DOHH2 (cell line): ENCODE measurements at regions not wholly inside any gene's neighbourhood (a gene's known extent, or its start where the extent isn't known, plus 50 kb on each side); places are given as distances from the start of the nearest gene placed in this dataset.

Experiments
- H3F3A ChIP-seq: fragments of 200-600 bp; sonication (generic), shearing (Covaris generic); 2 replicates; pipeline ENCODE4 v1.6.0; 2016; ENCODE audit warnings: antibody characterized with exemption, mild to moderate bottlenecking; ENCODE audit not compliant: control insufficient read depth, insufficient read depth
- H3K27ac ChIP-seq: fragments of 200-600 bp; sonication (generic); 2 replicates; pipeline ENCODE4 v1.5.1; 2014; ENCODE audit warnings: low read depth, mild to moderate bottlenecking, low read length, moderate library complexity
- H3K27me3 ChIP-seq: fragments of 200-600 bp; sonication (generic); 2 replicates; pipeline ENCODE4 v1.6.1; 2014; ENCODE audit warnings: mild to moderate bottlenecking, low read length, mixed read lengths; ENCODE audit not compliant: control insufficient read depth
- H3K36me3 ChIP-seq: fragments of 200-600 bp; sonication (generic); 2 replicates; pipeline ENCODE4 v1.6.1; 2014; ENCODE audit warnings: mild to moderate bottlenecking, low read length, moderate library complexity, mixed read lengths; ENCODE audit not compliant: control insufficient read depth
- H3K4me1 ChIP-seq: fragments of 200-600 bp; sonication (generic); 2 replicates; pipeline ENCODE4 v1.6.1; 2014; ENCODE audit warnings: mild to moderate bottlenecking, low read length, mixed read lengths; ENCODE audit not compliant: control insufficient read depth
- H3K4me2 ChIP-seq: fragments of 200-600 bp; sonication (generic); 2 replicates; pipeline ENCODE4 v1.6.0; 2014; ENCODE audit warnings: mild to moderate bottlenecking, low read length, moderate library complexity
- H3K4me3 ChIP-seq: fragments of 200-600 bp; sonication (generic); 2 replicates; pipeline ENCODE4 v1.5.1; 2014; ENCODE audit warnings: mild to moderate bottlenecking, low read length, mixed read lengths
- H3K79me2 ChIP-seq: fragments of 200-600 bp; sonication (generic); 2 replicates; pipeline ENCODE4 v1.6.1; 2014; ENCODE audit warnings: mild to moderate bottlenecking, low read length, mixed read lengths; ENCODE audit not compliant: control insufficient read depth
- H3K9me2 ChIP-seq: fragments of 200-600 bp; sonication (generic); replicated peaks from 2 replicates; pipeline ENCODE4 v1.6.1; 2014; ENCODE audit warnings: mild to moderate bottlenecking, low read length, mixed read lengths; ENCODE audit not compliant: control insufficient read depth
- H3K9me3 ChIP-seq: fragments of 200-600 bp; sonication (generic); 2 replicates; pipeline ENCODE4 v1.6.1; 2014; ENCODE audit warnings: antibody characterized with exemption, low read length, mixed read lengths; ENCODE audit not compliant: control insufficient read depth, insufficient read depth
- H4K20me1 ChIP-seq: fragments of 200-600 bp; sonication (generic); 2 replicates; pipeline ENCODE4 v1.6.0; 2014; ENCODE audit warnings: low read depth, mild to moderate bottlenecking, antibody characterized with exemption, low read length, moderate library complexity; ENCODE audit not compliant: control insufficient read depth, insufficient read depth
- CTCF ChIP-seq: fragments of 200-600 bp; sonication (generic); IDR thresholded peaks from one replicate; pipeline ENCODE4 v1.5.1; 2014; ENCODE audit warnings: antibody characterized with exemption, mild to moderate bottlenecking, low read depth, low read length; ENCODE audit not compliant: poor library complexity, severe bottlenecking
- EZH2phosphoT487 ChIP-seq: fragments of 200-600 bp; sonication (generic); IDR thresholded peaks from 2 replicates; pipeline ENCODE4 v1.6.1; 2017; ENCODE audit warnings: borderline replicate concordance, mild to moderate bottlenecking, antibody characterized with exemption, low read length, moderate library complexity, mixed read lengths

- TF ChIP-seq CTCF, result no peak
- TF ChIP-seq EZH2phosphoT487, result no peak
- no peaks in the 10 kb centered on the region for H4K20me1 ChIP-seq
- no peaks in the 10 kb centered on the region for H3K79me2 ChIP-seq
- H3K27ac ChIP-seq, result no peak overlapping the region
- H3K9me2 ChIP-seq, result no peaks in the 10 kb centered on the region
- peaks cover 10% of the 10 kb centered on the region; the same call in 1 of the 2 replicates for H3K27me3 ChIP-seq
- no peaks in the 10 kb centered on the region for H3K4me1 ChIP-seq
- H3K9me3 ChIP-seq, result no peaks in the 10 kb centered on the region
- H3K4me3 ChIP-seq, result no peak overlapping the region
- H3K36me3 ChIP-seq, result no peaks in the 10 kb centered on the region
- no peaks in the 10 kb centered on the region for H3F3A ChIP-seq
- H3K4me2 ChIP-seq, result no peak overlapping the region
These were observed 123.5 kb upstream of the ADCY1 start for GRCh38 chr7:45450571-45451204.

GRCh38 chr7:45451342-45452035, 122.7 kb upstream of the ADCY1 start:
- no peak overlapping the region for H3K4me2 ChIP-seq
- no peaks in the 10 kb centered on the region for H3F3A ChIP-seq
- no peaks in the 10 kb centered on the region for H3K9me2 ChIP-seq
- no peaks in the 10 kb centered on the region for H4K20me1 ChIP-seq
- H3K36me3 ChIP-seq, result no peaks in the 10 kb centered on the region
- TF ChIP-seq CTCF (no peak), EZH2phosphoT487 (no peak)
- H3K79me2 ChIP-seq, result no peaks in the 10 kb centered on the region
- no peak overlapping the region for H3K4me3 ChIP-seq
- 0 out of 2 replicates have a peak, but pooled peaks cover 3% of the 10 kb centered on the region for H3K27me3 ChIP-seq
- H3K9me3 ChIP-seq, result no peaks in the 10 kb centered on the region
- no peaks in the 10 kb centered on the region for H3K4me1 ChIP-seq
- H3K27ac ChIP-seq, result no peak overlapping the region

- Histone ChIP-seq H4K20me1 (no peaks in the 10 kb centered on the region), H3K4me3 (no peak overlapping the region), H3K79me2 (no peaks in the 10 kb centered on the region), H3F3A (no peaks in the 10 kb centered on the region), H3K9me3 (no peaks in the 10 kb centered on the region), H3K27me3 (0 out of 2 replicates have a peak, but pooled peaks cover 3% of the 10 kb centered on the region), H3K9me2 (no peaks in the 10 kb centered on the region), H3K27ac (no peak overlapping the region), H3K4me1 (no peaks in the 10 kb centered on the region), H3K36me3 (no peaks in the 10 kb centered on the region), H3K4me2 (no peak overlapping the region)
- TF ChIP-seq CTCF (no peak), EZH2phosphoT487 (no peak)
These were observed 119.4 kb upstream of the ADCY1 start for GRCh38 chr7:45454771-45455170.
